H1 (cell line): ENCODE measurements at regions not wholly inside any gene's neighbourhood (a gene's known extent, or its start where the extent isn't known, plus 50 kb on each side); places are given as distances from the start of the nearest gene placed in this dataset.

ENCODE experiments used
- CTCF ChIA-PET: fragments of 300-600 bp; sonication (Branson Sonifier 250); formaldehyde crosslinking; loops from one replicate; lab custom pipeline; 2021; ENCODE audit not compliant: partially characterized antibody; lab: Charles Lee
- POLR2A ChIA-PET: fragments of 300-600 bp; sonication (Branson Sonifier 250); formaldehyde crosslinking; loops from one replicate; lab custom pipeline; 2021; ENCODE audit warnings: inconsistent platforms; ENCODE audit not compliant: partially characterized antibody; lab: Charles Lee
- DNase-seq, 2 experiments: peaks; one replicate each; pipeline versions ENCODE4 v3.0.0 to v3.0.0-alpha.2; 2010 to 2022; ENCODE audit warnings: low spot score in 2 of 2, low read depth in 1 of 2, mixed read lengths in 1 of 2
- FAIRE-seq: peaks from 2 replicates; lab custom pipeline; 2011; peaks lifted over from hg19 to GRCh38; lab: Jason Lieb, UNC
- H2AFZ ChIP-seq: 2 replicates; pipeline ENCODE4 v1.8.1; 2012; ENCODE audit warnings: low read length, inconsistent platforms
- H2AK5ac ChIP-seq: 2 replicates; pipeline ENCODE4 v1.6.1; 2013; ENCODE audit warnings: low read depth, low read length
- H2BK120ac ChIP-seq: replicated peaks from 2 replicates; pipeline ENCODE3; 2013; ENCODE audit warnings: low read depth, low read length, inconsistent platforms
- H2BK12ac ChIP-seq: 2 replicates; pipeline ENCODE4 v1.6.1; 2013; ENCODE audit warnings: low read depth, low read length
- H2BK15ac ChIP-seq: 2 replicates; pipeline ENCODE4 v1.6.1; 2013; ENCODE audit warnings: low read length
- H2BK20ac ChIP-seq: 2 replicates; pipeline ENCODE4 v1.6.1; 2013; ENCODE audit warnings: low read length
- H2BK5ac ChIP-seq: 2 replicates; pipeline ENCODE4 v1.6.1; 2013; ENCODE audit warnings: low read depth, low read length
- H3K14ac ChIP-seq: 2 replicates; pipeline ENCODE4 v1.6.1; 2013; ENCODE audit warnings: inconsistent platforms; ENCODE audit not compliant: insufficient read length
- H3K18ac ChIP-seq: 2 replicates; pipeline ENCODE4 v1.6.1; 2013; ENCODE audit warnings: low read length; ENCODE audit errors: extremely low read depth
- H3K23ac ChIP-seq: 2 replicates; pipeline ENCODE4 v1.6.1; 2013; ENCODE audit warnings: inconsistent platforms; ENCODE audit not compliant: insufficient read length
- H3K23me2 ChIP-seq: 2 replicates; pipeline ENCODE4 v1.6.1; 2013; ENCODE audit warnings: low read depth, low read length
- H3K27ac ChIP-seq: 2 replicates; pipeline ENCODE4 v1.6.1; 2011; ENCODE audit warnings: low read depth, low read length, inconsistent platforms
- H3K27me3 ChIP-seq, 4 experiments: replicated peaks in 1 of 4; 1 replicate in 1 of 4; 2 replicates in 3 of 4; pipeline versions ENCODE4 v1.6.1 to v1.8.1; 2011 to 2013; ENCODE audit warnings: low read length in 3 of 4, mild to moderate bottlenecking in 3 of 4, inconsistent platforms in 2 of 4, mixed read lengths in 2 of 4, moderate library complexity in 1 of 4; ENCODE audit not compliant: control insufficient read depth in 3 of 4, insufficient read depth in 3 of 4; ENCODE audit errors: extremely low read depth in 1 of 4
- H3K36me3 ChIP-seq, 4 experiments: 2 replicates each; pipeline versions ENCODE4 v1.6.1 to v1.8.1; 2011 to 2013; ENCODE audit warnings: mild to moderate bottlenecking in 4 of 4, low read length in 3 of 4, moderate library complexity in 2 of 4, control low read depth in 1 of 4, inconsistent platforms in 1 of 4; ENCODE audit not compliant: insufficient read depth in 4 of 4, control insufficient read depth in 2 of 4
- H3K4ac ChIP-seq: replicated peaks from 2 replicates; pipeline ENCODE3; 2013; ENCODE audit warnings: low read length, low read depth, mixed read lengths, inconsistent platforms; ENCODE audit not compliant: insufficient read length
- H3K4me1 ChIP-seq, 4 experiments: replicated peaks in 1 of 4; 1 replicate in 1 of 4; 2 replicates in 3 of 4; pipeline versions ENCODE4 v1.6.1 to v1.8.1; 2011 to 2013; ENCODE audit warnings: low read length in 3 of 4, inconsistent platforms in 2 of 4, mixed read lengths in 1 of 4; ENCODE audit not compliant: insufficient read depth in 4 of 4, control insufficient read depth in 3 of 4
- H3K4me2 ChIP-seq, 2 experiments: 2 replicates each; pipeline versions ENCODE4 v1.6.1 to v1.8.1; 2011 to 2013; ENCODE audit warnings: low read depth in 2 of 2, low read length in 2 of 2, control low read depth in 1 of 2, inconsistent platforms in 1 of 2, mild to moderate bottlenecking in 1 of 2; ENCODE audit not compliant: insufficient read depth in 1 of 2
- H3K4me3 ChIP-seq, 4 experiments: fragments of 200-600, 300-600 bp in 1 of 4; sonication (generic), shearing (Covaris generic), sonication (Bioruptor Twin) in 1 of 4; 2 replicates each; pipeline versions ENCODE4 v1.5.1 to v1.8.1; 2011 to 2016; ENCODE audit warnings: low read length in 4 of 4, low read depth in 3 of 4, control low read depth in 2 of 4, inconsistent platforms in 2 of 4, mild to moderate bottlenecking in 2 of 4, mixed read lengths in 1 of 4, moderate library complexity in 1 of 4; ENCODE audit not compliant: insufficient read depth in 2 of 4; ENCODE audit errors: extremely low read depth in 1 of 4
- H3K56ac ChIP-seq: replicated peaks from 2 replicates; pipeline ENCODE3; 2013; ENCODE audit warnings: low read depth, mild to moderate bottlenecking, mixed read lengths, low read length, inconsistent platforms; ENCODE audit not compliant: insufficient read length
- H3K79me1 ChIP-seq: 2 replicates; pipeline ENCODE4 v1.6.1; 2013; ENCODE audit warnings: low read depth, low read length, control low read depth
- H3K79me2 ChIP-seq, 2 experiments: 2 replicates each; pipeline versions ENCODE4 v1.6.1 to v1.8.1; 2012 to 2013; ENCODE audit warnings: low read length in 2 of 2, mild to moderate bottlenecking in 2 of 2, inconsistent platforms in 1 of 2; ENCODE audit not compliant: insufficient read depth in 2 of 2, control insufficient read depth in 1 of 2
- H3K9ac ChIP-seq, 4 experiments: replicated peaks in 1 of 4; 1 replicate in 1 of 4; 2 replicates in 3 of 4; pipeline versions ENCODE4 v1.6.1 to v1.8.1; 2011 to 2013; ENCODE audit warnings: low read depth in 3 of 4, low read length in 3 of 4, control low read depth in 2 of 4, mild to moderate bottlenecking in 2 of 4, moderate library complexity in 2 of 4, inconsistent platforms in 1 of 4; ENCODE audit errors: extremely low read depth in 1 of 4
- H3K9me3 ChIP-seq, 2 experiments: 2 replicates each; pipeline versions ENCODE4 v1.6.1 to v1.8.1; 2012 to 2013; ENCODE audit warnings: mild to moderate bottlenecking in 2 of 2, moderate library complexity in 2 of 2, control low read depth in 1 of 2, inconsistent platforms in 1 of 2, low read depth in 1 of 2, low read length in 1 of 2, mixed read lengths in 1 of 2; ENCODE audit not compliant: insufficient read depth in 2 of 2
- H4K20me1 ChIP-seq, 2 experiments: replicated peaks in 1 of 2; 2 replicates each; pipeline versions ENCODE3 to v1.8.1; 2011 to 2013; ENCODE audit warnings: inconsistent platforms in 2 of 2, low read length in 2 of 2, mild to moderate bottlenecking in 1 of 2; ENCODE audit not compliant: insufficient read depth in 2 of 2, control insufficient read depth in 1 of 2
- H4K5ac ChIP-seq: 2 replicates; pipeline ENCODE4 v1.6.1; 2013; ENCODE audit warnings: low read length, low read depth, mixed read lengths, inconsistent platforms; ENCODE audit not compliant: insufficient read length
- H4K8ac ChIP-seq: 2 replicates; pipeline ENCODE4 v1.8.0; 2013; ENCODE audit warnings: mild to moderate bottlenecking, moderate library complexity, low read length, inconsistent platforms; ENCODE audit not compliant: insufficient read depth; ENCODE audit errors: extremely low read depth
- H4K91ac ChIP-seq: replicated peaks from 2 replicates; pipeline ENCODE3; 2013; ENCODE audit warnings: low read length, mixed read lengths, inconsistent platforms; ENCODE audit not compliant: insufficient read length
- TBP ChIP-seq: IDR thresholded peaks from 2 replicates; pipeline ENCODE4 v1.6.1; 2011; ENCODE audit warnings: low read depth, low read length, improper control_type of control experiment
- WGBS, 2 experiments: shearing (Covaris generic) in 1 of 2; methylation state at CpG; one replicate each; pipeline versions ENCODE4 v1.1.6 to v1.1.7; 2013 to 2015; ENCODE audit warnings: low lambda C conversion rate in 2 of 2, mixed read lengths in 2 of 2, inconsistent platforms in 1 of 2, low coverage in 1 of 2, missing lambda C conversion rate in 1 of 2; ENCODE audit not compliant: insufficient replicate concordance in 2 of 2, insufficient coverage in 1 of 2, insufficient read length in 1 of 2; ENCODE audit errors: extremely low coverage in 1 of 2, missing lambda C conversion rate in 1 of 2; 5-methylcytosine and 5-hydroxymethylcytosine counted together

GRCh38 chr1:199085903-199086302, 447.1 kb downstream of the PTPRC start:
- no peak overlapping the region for H3K18ac ChIP-seq
- WGBS, 2 experiments = 98% methylated on average over 4 of the region's 4 CpGs; no CpG with 5 or more reads in 1 of the 2 experiments
- no peak overlapping the region for H2BK12ac ChIP-seq
- no peak overlapping the region for H2BK120ac ChIP-seq
- H3K27ac ChIP-seq = no peak overlapping the region
- no peaks in the 10 kb centered on the region for H4K20me1 ChIP-seq
- FAIRE-seq = no peak
- no peaks in the 10 kb centered on the region for H3K23me2 ChIP-seq
- no peaks in the 10 kb centered on the region for H3K27me3 ChIP-seq
- H3K56ac ChIP-seq = no peak overlapping the region
- no peaks in the 10 kb centered on the region for H3K79me2 ChIP-seq
- H3K9me3 ChIP-seq = no peaks in the 10 kb centered on the region
- H2BK15ac ChIP-seq = no peak overlapping the region
- no peak overlapping the region for H3K4me2 ChIP-seq
- no peaks in the 10 kb centered on the region for H3K4me1 ChIP-seq
- no peak overlapping the region for H2AK5ac ChIP-seq
- H2BK5ac ChIP-seq = no peak overlapping the region
- no peaks in the 10 kb centered on the region for H3K36me3 ChIP-seq
- H4K91ac ChIP-seq = no peak overlapping the region
- H3K9ac ChIP-seq = no peak overlapping the region
- H4K8ac ChIP-seq = no peak overlapping the region
- no peak overlapping the region for H3K4me3 ChIP-seq
- H3K79me1 ChIP-seq = no peaks in the 10 kb centered on the region
- no peak overlapping the region for H2BK20ac ChIP-seq
- CTCF ChIA-PET = interaction anchor here (1.1 kb wide), 1 partner anchor 8 kb away, joined by 3 read pairs; no protein-coding TSS in a partner anchor
- no peak overlapping the region for H2AFZ ChIP-seq
- no peak overlapping the region for H3K23ac ChIP-seq
- no peak overlapping the region for H3K14ac ChIP-seq
- H3K4ac ChIP-seq = no peak overlapping the region
- DNase-seq = no peak
- POLR2A ChIA-PET = no interaction called here
- no peak overlapping the region for H4K5ac ChIP-seq
- no peak for TF ChIP-seq TBP
